ENCODE measurements at regions not wholly inside any gene's neighbourhood (a gene's known extent, or its start where the extent isn't known, plus 50 kb on each side); places are given as distances from the start of the nearest gene placed in this dataset.

DNA sequence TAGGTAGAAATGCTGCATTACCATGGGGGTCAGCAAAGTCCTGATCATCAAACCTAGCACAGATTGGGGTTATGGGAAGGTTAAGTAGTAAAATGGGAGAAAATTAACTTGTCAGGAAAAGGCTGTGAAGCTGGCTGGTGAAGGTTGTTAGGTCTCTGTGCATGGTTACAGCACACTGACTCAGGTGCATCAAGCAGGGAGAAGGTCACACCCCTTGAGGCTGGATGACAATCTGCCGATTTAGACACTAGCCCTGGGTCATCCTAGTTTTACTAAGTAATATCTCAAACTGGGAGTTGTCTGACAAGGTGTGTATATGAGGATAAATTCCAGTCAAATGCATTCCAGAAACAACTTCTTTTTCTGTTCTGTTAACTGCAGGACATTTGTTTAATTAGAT is 271.1 kb upstream of the LRIG3 start:
- Histone ChIP-seq H3K27ac (no peak overlapping the region), H3K27me3 (no peaks in the 10 kb centered on the region), H4K20me1 (no peaks in the 10 kb centered on the region), H3K36me3 (no peaks in the 10 kb centered on the region), H3K4me3 (no peak overlapping the region), H3K9ac (no peak overlapping the region), H3K9me3 (no peaks in the 10 kb centered on the region), H3K4me2 (no peak overlapping the region), H3K4me1 (peaks cover 15% of the 10 kb centered on the region)
- TF ChIP-seq Cebpa-rat (IDR thresholded peaks at IDR 0.05), result no peak

DNA sequence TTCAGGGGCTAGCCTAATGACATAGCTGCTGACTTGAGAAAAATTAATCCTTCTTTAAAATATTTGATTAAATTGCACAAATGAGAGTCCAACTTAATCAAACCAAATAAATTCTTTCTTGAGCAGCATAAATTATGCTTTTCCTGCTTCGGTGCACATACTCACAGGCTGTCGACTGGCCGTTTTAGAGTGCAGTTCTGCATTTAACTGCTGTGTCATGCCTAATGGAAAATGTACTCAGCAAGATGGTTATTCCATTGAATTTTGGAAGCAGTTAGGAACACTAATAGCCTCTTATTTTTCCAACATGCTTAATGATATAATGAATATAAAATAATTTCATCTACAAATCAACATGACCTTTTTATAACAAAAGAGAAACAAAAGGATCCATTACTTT is 266.1 kb upstream of the LRIG3 start:
- Histone ChIP-seq H3K4me2 (no peak overlapping the region), H3K9ac (no peak overlapping the region), H3K4me1 (peaks cover 20% of the 10 kb centered on the region), H3K27ac (no peak overlapping the region), H3K27me3 (no peaks in the 10 kb centered on the region), H3K4me3 (no peak overlapping the region), H3K36me3 (no peaks in the 10 kb centered on the region), H4K20me1 (no peaks in the 10 kb centered on the region), H3K9me3 (no peaks in the 10 kb centered on the region)
- no peak for TF ChIP-seq Cebpa-rat (IDR thresholded peaks at IDR 0.05)

DNA sequence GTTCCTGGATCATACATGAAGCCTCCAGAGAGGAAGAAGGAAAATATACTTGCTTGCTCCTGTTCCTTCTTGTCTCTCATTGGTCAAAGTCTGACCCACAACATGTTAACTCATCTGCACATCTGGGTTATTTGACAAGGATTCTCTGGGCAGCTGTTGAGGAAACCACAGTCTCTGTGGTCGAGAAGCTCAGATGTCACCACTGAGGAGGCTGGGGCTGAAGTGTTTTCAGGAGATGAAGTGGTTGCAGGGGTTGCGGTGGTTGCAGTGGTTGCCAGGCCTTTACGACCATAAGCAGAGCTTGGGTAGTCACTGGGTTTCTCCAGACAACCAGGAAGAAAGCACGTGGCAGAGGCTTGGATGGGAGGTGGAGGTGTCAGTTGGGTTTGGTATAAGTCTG is 265.0 kb upstream of the LRIG3 start:
- H3K4me2 ChIP-seq, result peak overlapping the region; percentile 47

DNA sequence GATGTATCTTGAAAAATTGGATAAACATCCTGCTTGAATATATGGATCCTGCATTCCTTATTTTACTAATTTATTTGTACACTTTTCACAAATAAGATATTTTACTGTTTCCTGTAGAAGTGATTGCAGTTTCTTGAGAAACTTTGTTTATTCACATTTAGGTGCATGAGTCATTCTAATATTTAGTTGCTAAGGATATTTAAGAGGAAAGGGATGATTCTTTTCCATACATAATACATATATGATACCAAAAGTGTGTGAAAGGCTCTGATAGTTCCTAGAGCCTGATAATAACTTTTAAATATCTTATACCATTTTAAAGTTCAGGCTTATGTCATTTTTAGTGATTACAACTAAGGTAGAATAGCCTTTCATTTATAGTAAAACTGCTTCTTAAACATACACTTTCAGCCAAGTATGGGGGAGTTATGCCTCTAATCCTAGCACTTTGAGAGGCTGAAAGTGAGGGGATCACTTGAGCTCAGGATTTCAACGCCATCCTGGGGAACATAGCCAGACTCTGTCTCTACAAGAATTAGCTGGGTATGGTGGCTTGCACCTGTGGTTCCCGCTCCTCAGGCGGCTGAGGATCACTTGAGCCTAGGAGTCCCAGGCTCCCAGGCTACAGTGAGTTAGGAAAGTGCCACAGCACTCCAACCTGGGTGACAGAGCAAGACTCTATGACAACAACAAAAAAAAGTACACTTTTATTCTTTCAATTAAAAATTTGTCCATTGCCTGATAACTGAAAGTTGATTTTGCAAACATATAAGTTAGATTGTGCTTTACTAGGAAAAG is 262.6 kb upstream of the LRIG3 start:
- no peaks in the 10 kb centered on the region for H4K20me1 ChIP-seq
- peaks cover 20% of the 10 kb centered on the region for H3K4me1 ChIP-seq
- TF ChIP-seq Cebpa-rat (IDR thresholded peaks at IDR 0.05), result no peak
- H3K36me3 ChIP-seq, result no peaks in the 10 kb centered on the region
- H3K4me2 ChIP-seq, result no peak overlapping the region
- H3K27ac ChIP-seq, result no peak overlapping the region
- H3K27me3 ChIP-seq, result no peaks in the 10 kb centered on the region
- no peak overlapping the region for H3K4me3 ChIP-seq
- no peak overlapping the region for H3K9ac ChIP-seq
- no peaks in the 10 kb centered on the region for H3K9me3 ChIP-seq

More for the DNA sequence above, 265.0 kb upstream of the LRIG3 start:
- H4K20me1 ChIP-seq, result no peaks in the 10 kb centered on the region
- H3K9ac ChIP-seq, result no peak overlapping the region
- no peaks in the 10 kb centered on the region for H3K9me3 ChIP-seq
- peak overlapping the region; percentile 4; the same call in 1 of the 2 replicates for H3K27ac ChIP-seq
- TF ChIP-seq Cebpa-rat (IDR thresholded peaks at IDR 0.05), result no peak
- H3K4me3 ChIP-seq, result no peak overlapping the region
- H3K27me3 ChIP-seq, result no peaks in the 10 kb centered on the region
- peaks cover 20% of the 10 kb centered on the region for H3K4me1 ChIP-seq
- H3K36me3 ChIP-seq, result no peaks in the 10 kb centered on the region

DNA sequence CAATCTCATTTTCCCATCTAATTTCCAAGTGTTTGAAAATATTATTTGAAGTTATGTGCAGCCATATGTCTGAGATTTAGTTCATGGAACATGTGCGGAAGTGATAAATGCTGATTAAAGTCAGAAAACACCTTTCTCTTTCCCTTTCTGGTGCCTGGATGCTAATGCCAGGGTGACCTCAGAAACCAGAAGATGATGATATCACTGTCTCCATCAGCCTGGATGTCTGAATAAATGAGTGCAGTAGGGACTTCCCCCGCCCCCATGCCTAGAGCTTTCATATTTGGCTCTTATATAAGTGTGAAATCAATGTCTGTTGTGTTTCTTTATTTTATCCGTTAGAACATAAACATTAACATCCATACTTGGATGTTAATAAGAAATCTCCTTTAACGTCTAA is 261.9 kb upstream of the LRIG3 start:
- Histone ChIP-seq H3K27ac (no peak overlapping the region), H3K4me2 (no peak overlapping the region), H3K9ac (no peak overlapping the region), H3K4me1 (peaks cover 20% of the 10 kb centered on the region), H3K27me3 (no peaks in the 10 kb centered on the region), H3K36me3 (no peaks in the 10 kb centered on the region), H3K9me3 (no peaks in the 10 kb centered on the region), H3K4me3 (no peak overlapping the region), H4K20me1 (no peaks in the 10 kb centered on the region)
- no peak for TF ChIP-seq Cebpa-rat (IDR thresholded peaks at IDR 0.05)

DNA sequence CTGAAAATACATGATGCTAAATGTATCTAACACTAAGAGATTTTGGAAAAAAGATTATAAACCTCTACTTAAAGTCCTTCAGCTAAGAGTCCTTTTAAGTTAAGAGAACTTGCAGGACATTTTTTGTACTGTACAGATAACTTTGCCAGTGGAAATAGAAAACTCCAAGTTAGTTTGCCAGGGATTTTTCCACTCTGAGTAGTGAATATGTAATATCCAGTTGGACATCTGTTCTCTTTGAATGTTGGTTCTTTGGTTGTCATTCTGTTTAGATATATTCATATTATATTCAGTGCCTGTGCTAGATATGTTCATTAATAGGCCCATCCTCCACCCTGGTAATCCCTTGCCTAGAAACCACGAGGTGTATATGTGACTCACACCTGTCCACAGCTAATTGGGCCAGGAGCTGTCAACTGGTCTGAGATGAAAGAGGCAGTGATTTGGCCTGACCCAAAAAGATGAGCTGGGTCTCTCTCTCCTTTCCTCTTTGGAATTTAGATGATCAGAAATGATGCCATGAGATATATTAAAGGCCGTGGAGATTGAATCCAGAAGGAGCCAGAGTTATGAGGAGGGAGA is 261.0 kb upstream of the LRIG3 start:
- Histone ChIP-seq H4K20me1 (no peaks in the 10 kb centered on the region), H3K9me3 (peaks cover 8% of the 10 kb centered on the region; the same call in 1 of the 2 replicates), H3K9ac (no peak overlapping the region), H3K27me3 (no peaks in the 10 kb centered on the region), H3K27ac (no peak overlapping the region), H3K4me1 (peaks cover 20% of the 10 kb centered on the region), H3K4me2 (no peak overlapping the region), H3K36me3 (no peaks in the 10 kb centered on the region), H3K4me3 (no peak overlapping the region)
- no peak for TF ChIP-seq Cebpa-rat (IDR thresholded peaks at IDR 0.05)

DNA sequence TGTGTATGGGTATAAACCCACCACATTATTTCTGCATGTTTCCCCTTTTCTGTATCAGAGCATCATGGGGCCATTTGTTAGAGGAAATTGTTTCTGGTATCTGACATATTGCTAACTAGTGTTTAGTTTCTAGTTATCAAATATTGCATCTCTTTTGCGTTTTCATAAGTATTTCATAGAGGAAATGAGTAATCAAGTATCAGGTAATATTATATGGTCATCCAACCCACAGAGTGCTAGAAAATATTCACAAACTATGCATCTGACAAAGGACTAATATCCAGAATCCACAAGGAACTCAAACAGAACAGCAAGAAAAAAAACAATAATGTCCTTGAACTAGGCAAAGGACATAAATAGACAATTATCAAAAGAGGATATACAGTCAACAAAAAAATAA is 258.9 kb upstream of the LRIG3 start:
- Histone ChIP-seq H3K27ac (no peak overlapping the region), H3K4me2 (no peak overlapping the region), H3K9me3 (peaks cover 14% of the 10 kb centered on the region; the same call in 1 of the 2 replicates)

DNA sequence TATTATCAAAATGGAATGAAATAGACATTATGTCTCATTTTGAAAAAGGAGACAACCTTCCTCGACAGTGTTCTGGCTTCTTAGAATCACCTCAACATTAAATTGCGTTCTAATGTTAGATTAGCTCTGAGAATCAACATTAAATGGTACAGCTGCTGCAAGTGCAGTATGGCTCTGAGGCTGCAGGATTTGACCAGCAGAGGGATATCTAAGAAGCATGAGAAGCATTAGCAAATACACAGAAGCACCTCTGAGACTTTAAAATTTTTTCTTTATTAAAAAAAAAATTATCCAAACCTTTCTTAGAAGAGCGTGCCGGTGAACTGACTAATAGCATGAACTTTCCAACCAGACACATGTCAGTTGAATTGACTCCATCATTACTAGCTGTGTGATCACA is 253.4 kb upstream of the LRIG3 start:
- TF ChIP-seq Cebpa-rat (IDR thresholded peaks at IDR 0.05), result no peak
- H3K4me1 ChIP-seq, result no peaks in the 10 kb centered on the region
- no peaks in the 10 kb centered on the region for H4K20me1 ChIP-seq
- H3K27me3 ChIP-seq, result no peaks in the 10 kb centered on the region
- no peaks in the 10 kb centered on the region for H3K36me3 ChIP-seq
- H3K4me2 ChIP-seq, result no peak overlapping the region
- peaks cover 14% of the 10 kb centered on the region; the same call in 1 of the 2 replicates for H3K9me3 ChIP-seq
- H3K27ac ChIP-seq, result no peak overlapping the region
- H3K4me3 ChIP-seq, result no peak overlapping the region
- no peak overlapping the region for H3K9ac ChIP-seq

More for the DNA sequence above, 258.9 kb upstream of the LRIG3 start:
- Histone ChIP-seq H3K9ac (no peak overlapping the region), H3K27me3 (no peaks in the 10 kb centered on the region), H3K4me1 (no peaks in the 10 kb centered on the region; the same call in 1 of the 2 replicates), H4K20me1 (no peaks in the 10 kb centered on the region), H3K4me3 (no peak overlapping the region), H3K36me3 (no peaks in the 10 kb centered on the region)
- no peak for TF ChIP-seq Cebpa-rat (IDR thresholded peaks at IDR 0.05)

DNA sequence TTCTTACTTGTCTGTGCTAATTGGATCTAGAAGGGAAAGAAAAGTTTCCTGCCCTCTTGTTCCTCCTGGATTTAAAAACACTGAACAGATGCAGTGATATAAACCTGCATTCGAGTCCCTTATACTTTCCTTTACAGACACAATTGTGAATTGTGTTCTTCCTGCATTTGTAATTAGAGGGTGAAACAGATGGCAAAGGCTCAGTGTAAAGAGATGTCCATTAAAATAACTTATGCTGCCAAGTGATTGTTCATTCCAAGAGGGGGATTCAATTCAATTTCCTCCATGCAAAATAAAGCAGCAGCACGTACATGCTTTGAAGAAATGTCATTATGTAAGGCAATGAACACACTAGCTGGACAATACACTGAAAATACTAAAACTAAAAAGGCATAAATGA is 248.3 kb upstream of the LRIG3 start:
- Histone ChIP-seq H3K9me3 (no peaks in the 10 kb centered on the region), H3K4me1 (no peaks in the 10 kb centered on the region), H3K4me3 (no peak overlapping the region), H3K9ac (no peak overlapping the region), H3K36me3 (no peaks in the 10 kb centered on the region), H3K27ac (no peak overlapping the region), H3K27me3 (no peaks in the 10 kb centered on the region), H3K4me2 (no peak overlapping the region), H4K20me1 (no peaks in the 10 kb centered on the region)
- TF ChIP-seq Cebpa-rat (IDR thresholded peaks at IDR 0.05), result no peak

DNA sequence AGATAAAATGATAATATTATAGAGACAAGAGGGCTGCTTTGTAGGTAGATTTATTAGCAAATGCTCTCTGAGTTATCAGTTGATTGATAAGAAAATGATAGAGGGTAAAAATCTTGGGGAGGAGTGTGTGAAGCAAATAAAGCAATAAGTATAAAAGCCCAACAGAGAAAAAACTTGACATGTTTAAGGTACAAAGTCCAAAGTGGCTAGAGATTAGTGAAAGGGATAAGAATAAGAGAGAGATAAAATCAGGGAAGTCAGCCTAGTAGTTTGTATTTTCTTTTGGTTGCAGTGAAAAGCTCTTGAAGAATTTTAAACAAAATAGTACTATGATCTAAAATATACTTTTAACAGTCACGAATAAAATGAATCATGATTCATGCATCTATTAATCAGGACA is 246.2 kb upstream of the LRIG3 start:
- Histone ChIP-seq H3K4me1 (no peaks in the 10 kb centered on the region), H3K9ac (no peak overlapping the region), H3K9me3 (no peaks in the 10 kb centered on the region), H3K36me3 (no peaks in the 10 kb centered on the region), H3K27ac (no peak overlapping the region), H3K4me2 (no peak overlapping the region), H3K27me3 (no peaks in the 10 kb centered on the region), H4K20me1 (no peaks in the 10 kb centered on the region), H3K4me3 (no peak overlapping the region)
- no peak for TF ChIP-seq Cebpa-rat (IDR thresholded peaks at IDR 0.05)
